CD4-positive, alpha-beta T cell treated with Interleukin-4 for 1 hour (primary cell): ENCODE measurements at regions not wholly inside any gene's neighbourhood (a gene's known extent, or its start where the extent isn't known, plus 50 kb on each side); places are given as distances from the start of the nearest gene placed in this dataset.
A peak's percentile ranks its signal among the peaks of the same experiment; 100 is the strongest.

Source experiments
- DNase-seq, 2 donors: peaks; one replicate each; pipeline ENCODE4 v3.0.0-alpha.2; 2020 to 2022

DNA sequence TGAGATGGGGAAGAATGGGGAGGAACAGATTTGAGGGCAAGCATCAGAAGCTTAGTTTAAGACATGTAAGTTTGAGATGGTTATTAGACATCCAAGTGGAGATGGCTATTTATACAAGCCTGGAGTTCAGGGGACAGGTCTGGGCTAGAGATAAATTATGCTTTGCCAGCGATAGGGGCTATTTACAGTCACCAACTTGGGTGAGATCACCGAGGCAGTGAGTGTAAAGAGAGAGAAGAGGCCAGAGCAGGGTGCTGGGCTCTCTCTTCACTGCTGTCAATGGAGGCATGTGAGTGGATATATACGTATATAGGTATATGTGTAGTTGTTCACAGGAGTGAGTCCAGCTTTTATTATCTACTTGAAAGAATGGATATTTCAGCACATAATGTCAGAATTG, 81.0 kb downstream of the QPCT start:
- DNase-seq = no peak

- DNase-seq = no peak
Observed at GRCh38 chr2:37427241-37427640, 82.8 kb downstream of the QPCT start.

DNA sequence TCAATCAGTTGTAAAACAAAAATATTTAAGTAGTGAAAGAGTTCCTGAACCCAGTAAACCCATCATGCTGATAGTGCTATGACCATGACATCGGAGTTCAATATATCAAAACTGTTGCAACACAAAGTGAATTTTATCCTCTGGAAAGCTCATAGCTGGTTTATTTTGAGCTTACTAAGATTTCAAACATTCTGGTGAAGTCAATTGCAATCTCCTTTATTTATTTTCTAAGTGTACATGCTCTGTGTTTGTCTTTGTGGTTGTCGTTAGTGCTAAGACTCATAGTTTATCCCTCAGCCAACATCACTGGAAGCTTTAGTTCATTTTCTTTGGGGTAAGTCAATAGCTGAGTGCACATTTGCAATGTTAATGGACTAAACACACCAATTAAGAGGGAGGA, 91.9 kb downstream of the QPCT start:
- DNase-seq = no peak

GRCh38 chr2:37439131-37439642, 94.8 kb downstream of the QPCT start:
- DNase-seq = no peak

GRCh38 chr2:37441055-37441454, 96.6 kb downstream of the QPCT start:
- no peak for DNase-seq

DNA sequence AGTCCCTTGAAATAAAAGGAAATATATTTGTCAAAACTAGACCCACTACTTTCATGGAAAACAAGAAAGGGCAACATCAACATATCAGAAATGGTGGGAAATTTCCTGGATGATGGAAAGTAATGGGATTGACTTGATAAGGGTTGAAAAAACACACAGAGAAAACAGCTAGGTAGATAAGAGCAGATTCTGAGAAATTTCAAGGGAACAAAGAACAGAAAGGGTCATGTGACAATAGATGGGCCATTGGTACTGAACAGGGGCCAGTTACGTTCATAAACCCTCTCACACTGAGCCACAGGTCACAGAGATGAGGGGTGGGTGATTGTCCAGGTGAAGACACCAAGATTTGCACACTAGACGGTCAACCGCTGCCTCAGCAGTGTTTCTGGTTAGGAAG, 98.7 kb downstream of the QPCT start:
- DNase-seq = no peak

DNA sequence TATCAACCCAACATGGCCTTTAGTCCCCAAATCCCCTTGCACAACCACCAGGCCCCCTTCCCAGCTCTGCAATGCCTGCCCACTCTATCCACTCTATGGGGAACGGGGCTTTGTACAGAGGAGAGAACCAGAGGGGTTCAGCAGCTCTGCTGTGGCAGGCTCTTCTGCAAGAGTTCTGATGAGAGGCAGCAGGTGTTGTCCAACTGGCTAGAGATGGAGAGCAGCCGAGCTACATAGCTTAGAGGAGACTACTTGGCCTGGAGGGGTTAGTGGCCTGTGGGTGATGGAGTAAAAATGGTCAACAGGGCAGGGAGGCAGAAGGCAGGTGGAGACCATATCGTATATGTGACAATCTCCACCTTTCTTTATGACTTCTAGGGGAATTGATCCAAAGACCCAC, 103.0 kb downstream of the QPCT start:
- no peak for DNase-seq

- DNase-seq = no peak
Observed at GRCh38 chr2:37448342-37449120, 104.1 kb downstream of the QPCT start.

DNA sequence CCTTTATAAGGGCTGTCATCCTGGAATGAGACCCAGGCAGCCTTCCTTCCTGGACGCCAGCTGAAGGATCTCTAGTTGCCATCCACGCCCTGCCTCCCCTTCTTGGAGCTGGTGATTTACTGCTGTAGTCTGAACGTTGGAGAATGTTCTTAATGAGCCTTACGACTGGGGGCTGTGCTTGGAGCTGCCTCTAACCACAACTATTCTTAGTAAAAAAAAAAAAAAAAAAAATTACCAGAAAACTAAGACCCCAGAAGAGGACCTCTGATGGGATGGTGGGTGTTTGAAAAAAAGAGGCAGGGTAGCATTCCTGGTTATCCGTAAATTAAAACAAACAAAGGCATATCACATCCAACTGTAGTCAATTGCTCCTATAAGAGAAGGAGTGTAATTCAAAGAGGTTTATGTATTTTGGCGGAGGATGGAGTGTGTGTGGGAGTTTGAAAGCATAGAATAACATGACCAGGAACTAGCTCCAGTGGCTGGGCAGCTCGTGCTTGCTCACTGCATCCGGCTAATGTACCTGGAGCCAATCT, 105.4 kb downstream of the QPCT start:
- DNase-seq = no peak

GRCh38 chr2:37453027-37453426, 108.6 kb downstream of the QPCT start:
- peak in 1 of 2 donors; percentile 36 for DNase-seq

DNA sequence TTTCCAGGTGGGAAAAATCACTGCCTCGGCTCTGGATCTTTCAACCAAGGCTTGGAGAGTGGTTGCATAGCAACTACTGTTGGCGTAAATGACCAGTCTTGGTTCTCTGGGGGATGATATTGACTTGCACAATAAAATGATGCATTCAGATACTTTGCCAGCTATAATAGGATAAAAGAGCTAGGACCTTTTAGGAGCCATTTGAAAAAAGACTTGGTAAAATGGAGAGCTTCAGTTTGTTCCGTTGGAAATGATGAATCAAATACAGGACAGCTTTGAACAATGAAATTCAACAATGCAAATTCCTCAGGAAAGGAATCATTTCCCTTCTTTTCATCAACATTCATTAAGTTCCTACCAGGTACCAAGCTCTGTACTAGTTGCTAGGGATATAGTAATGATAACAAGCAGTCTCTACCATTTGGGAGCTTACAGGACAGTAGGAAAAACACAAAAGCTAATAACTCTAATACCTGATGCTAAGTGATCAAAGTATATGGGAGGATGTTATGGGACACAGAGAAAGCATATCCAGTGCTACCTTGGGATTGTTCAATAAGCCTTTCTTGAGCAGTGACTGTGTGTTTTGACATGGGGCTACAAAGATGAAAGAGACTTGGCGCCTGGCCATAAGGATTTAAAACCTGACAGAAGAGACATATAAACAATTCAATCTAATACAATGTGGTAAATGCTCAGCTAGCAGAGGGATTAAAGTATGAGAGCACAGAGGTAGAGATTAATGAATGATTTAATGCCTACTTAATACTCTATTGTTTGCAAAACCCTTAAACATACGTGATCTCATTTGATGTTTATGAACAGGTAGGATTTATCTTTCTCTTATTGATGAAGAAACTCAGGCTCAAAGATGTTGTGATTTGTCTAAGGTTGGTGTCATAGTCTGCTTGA, 110.7 kb downstream of the QPCT start:
- DNase-seq = no peak

DNA sequence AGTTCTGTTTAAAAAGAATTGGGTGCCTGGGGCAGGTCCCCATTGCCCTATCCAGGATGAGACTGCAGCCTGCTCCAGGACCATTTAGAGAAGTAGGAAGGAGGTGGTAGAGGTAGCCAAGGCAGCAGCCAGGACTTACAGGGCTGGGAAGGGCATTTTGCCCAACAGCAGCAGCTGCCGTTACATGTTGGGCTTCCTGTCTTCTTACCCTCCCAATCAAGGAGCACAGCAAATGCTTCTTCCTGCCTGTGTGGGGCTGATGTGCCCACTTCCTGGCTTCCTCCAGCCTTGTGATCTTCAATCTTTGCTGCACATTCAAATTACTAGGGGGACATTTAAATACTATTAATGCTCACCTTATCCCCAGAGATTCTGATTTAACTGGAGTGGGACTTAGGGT, 112.0 kb downstream of the QPCT start:
- DNase-seq = peak; percentile 19 to 54

GRCh38 chr2:37457401-37457901, 113.0 kb downstream of the QPCT start:
- DNase-seq = no peak

DNA sequence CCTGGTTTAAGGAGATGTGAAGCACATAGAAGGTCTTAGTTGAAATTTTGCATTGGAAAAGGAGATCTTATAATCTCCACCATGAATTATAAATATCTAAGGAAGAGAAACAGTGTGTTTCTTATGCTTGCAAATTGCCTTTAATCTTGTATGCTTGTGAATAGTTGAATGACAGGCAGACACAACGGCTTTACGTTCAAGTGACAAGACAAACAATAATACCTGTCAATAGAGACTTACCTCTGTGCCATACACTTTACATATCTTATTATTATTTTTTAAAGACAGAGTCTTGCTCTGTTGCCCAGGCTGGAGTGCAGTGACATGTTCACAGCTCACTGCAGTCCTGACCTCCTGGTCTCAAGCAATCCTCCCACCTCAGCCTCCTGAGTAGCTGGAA, 113.7 kb downstream of the QPCT start:
- no peak for DNase-seq

- no peak for DNase-seq
Observed at GRCh38 chr2:37459095-37459981, 114.9 kb downstream of the QPCT start.

- no peak for DNase-seq
Observed at GRCh38 chr2:37460896-37461229, 116.4 kb downstream of the QPCT start.

GRCh38 chr2:37464067-37464466, 119.6 kb downstream of the QPCT start:
- DNase-seq = no peak

DNA sequence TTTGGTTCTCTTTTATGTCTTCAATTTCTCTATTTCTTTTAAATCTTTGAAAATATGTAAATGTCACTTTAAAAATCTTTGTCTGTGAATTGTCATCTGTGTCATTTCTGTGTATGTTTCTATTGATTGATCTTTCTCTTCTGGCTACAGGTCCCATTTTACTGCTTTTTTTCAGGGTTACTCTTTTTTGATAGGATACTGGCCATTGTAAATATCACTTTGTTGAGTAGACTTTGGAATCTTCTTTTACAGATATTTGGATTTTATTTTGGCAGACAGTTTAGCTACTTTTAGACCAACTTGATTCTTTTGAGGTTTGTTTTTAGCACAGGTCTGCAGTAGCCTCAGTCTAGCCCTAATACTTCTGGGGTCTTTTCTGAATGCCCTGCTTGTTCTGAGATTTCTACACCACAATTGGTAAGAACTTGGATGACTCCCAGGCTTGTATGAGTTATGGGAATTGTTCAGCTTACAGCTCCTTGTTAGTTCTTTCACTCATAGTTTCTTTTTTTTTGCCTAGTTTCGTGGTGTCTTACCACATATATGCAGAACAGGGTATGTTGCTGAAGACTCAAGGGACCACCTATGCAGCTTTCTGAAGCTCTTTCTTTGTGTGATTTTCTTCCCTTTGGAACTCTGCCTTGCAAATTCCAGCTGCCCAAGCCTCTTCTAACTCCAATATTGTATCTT, 122.2 kb downstream of the QPCT start:
- no peak for DNase-seq

GRCh38 chr2:37468170-37468569, 123.7 kb downstream of the QPCT start:
- DNase-seq = no peak

DNA sequence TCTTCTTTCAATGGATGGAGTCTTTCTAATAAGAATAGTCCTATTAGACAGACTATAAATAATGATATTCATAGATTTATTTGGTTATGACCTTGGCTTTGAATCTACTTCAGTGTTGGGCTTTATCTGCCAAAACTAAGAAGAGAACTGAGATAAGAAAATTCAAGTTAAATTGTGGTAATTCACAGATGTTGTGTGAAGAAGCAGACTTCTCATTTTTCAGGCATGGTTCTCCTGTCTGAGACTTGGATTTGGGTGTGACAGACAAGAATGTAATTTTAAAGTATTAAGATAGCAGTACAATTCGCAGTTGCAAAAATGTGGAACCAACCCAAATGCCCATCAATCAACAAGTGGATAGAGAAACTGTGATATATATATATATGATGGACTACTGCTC, 124.7 kb downstream of the QPCT start:
- DNase-seq = no peak

GRCh38 chr2:37471104-37471503, 126.7 kb downstream of the QPCT start:
- DNase-seq = no peak

GRCh38 chr2:37471994-37472393, 127.6 kb downstream of the QPCT start:
- DNase-seq = no peak
